ENCODE measurements at regions not wholly inside any gene's neighbourhood (a gene's known extent, or its start where the extent isn't known, plus 50 kb on each side); places are given as distances from the start of the nearest gene placed in this dataset.

GRCh38 chr1:95832370-95832769, 598.4 kb downstream of the RWDD3 start:
- no peak for DNase-seq
- Mint-ChIP-seq H3K36me3 (no peaks in the 10 kb centered on the region), H3K27ac (no peak overlapping the region), H3K27me3 (ENCODE audit: low read depth in 3 of 3) (peaks cover 0 to 2% (median 0%) of the 10 kb centered on the region in 3 donors), H3K4me1 (no peaks in the 10 kb centered on the region), H3K9me3 (peaks cover 8 to 27% (median 12%) of the 10 kb centered on the region in 7 donors), H3K4me3 (no peak overlapping the region)
- Histone ChIP-seq H3K4me3 (replicated peaks in 1 of 3; ENCODE audit: low read depth in 2 of 3, low read length in 3 of 3) (no peak overlapping the region), H2AFZ (ENCODE audit: insufficient read depth, low read depth, low read length, poor library complexity, severe bottlenecking) (no peak overlapping the region), H3K9me3 (replicated peaks in 1 of 2; ENCODE audit: control insufficient read depth in 1 of 2, insufficient read depth in 1 of 2, low read length in 2 of 2) (peaks cover 0 to 29% of the 10 kb centered on the region in 2 donors), H3K27me3 (ENCODE audit: control insufficient read depth in 2 of 2, insufficient read depth in 2 of 2, low read length in 2 of 2) (no peaks in the 10 kb centered on the region), H3K27ac (ENCODE audit: low read depth in 1 of 2, low read length in 2 of 2) (no peak overlapping the region), H4K20me1 (ENCODE audit: insufficient read depth, low read length) (no peaks in the 10 kb centered on the region), H3K4me2 (replicated peaks; ENCODE audit: extremely low read depth, low read length, poor library complexity, severe bottlenecking) (no peak overlapping the region), H3K4me1 (ENCODE audit: control insufficient read depth in 1 of 2, insufficient read depth in 2 of 2, low read length in 2 of 2) (no peaks in the 10 kb centered on the region), H3K9ac (ENCODE audit: insufficient read depth, low read length, poor library complexity, severe bottlenecking) (no peak overlapping the region), H3K36me3 (replicated peaks in 1 of 2; ENCODE audit: control insufficient read depth in 1 of 2, insufficient read depth in 2 of 2, low read length in 2 of 2) (no peaks in the 10 kb centered on the region), H3K79me2 (ENCODE audit: insufficient read depth, low read length) (no peaks in the 10 kb centered on the region)
- no peak for TF ChIP-seq CTCF (IDR thresholded peaks at IDR 0.05)
- intact Hi-C loops (cut with micrococcal nuclease) = no loop called here
- 100% methylated on average over 1 of the region's 2 CpGs for WGBS (ENCODE audit: insufficient coverage)

GRCh38 chr1:95849439-95849838, 615.4 kb downstream of the RWDD3 start:
- no peaks in the 10 kb centered on the region for H4K20me1 ChIP-seq (ENCODE audit: insufficient read depth, low read length)
- no peak for TF ChIP-seq CTCF (IDR thresholded peaks at IDR 0.05)
- H3K27me3 ChIP-seq (ENCODE audit: control insufficient read depth in 2 of 2, insufficient read depth in 2 of 2, low read length in 2 of 2) = no peaks in the 10 kb centered on the region
- no peak overlapping the region for H3K4me2 ChIP-seq (replicated peaks; ENCODE audit: extremely low read depth, low read length, poor library complexity, severe bottlenecking)
- no peaks in the 10 kb centered on the region for H3K4me1 ChIP-seq (ENCODE audit: control insufficient read depth in 1 of 2, insufficient read depth in 2 of 2, low read length in 2 of 2)
- H2AFZ ChIP-seq (ENCODE audit: insufficient read depth, low read depth, low read length, poor library complexity, severe bottlenecking) = no peak overlapping the region
- no peak for DNase-seq
- peaks cover 0 to 22% of the 10 kb centered on the region in 2 donors for H3K9me3 ChIP-seq (replicated peaks in 1 of 2; ENCODE audit: control insufficient read depth in 1 of 2, insufficient read depth in 1 of 2, low read length in 2 of 2)
- Mint-ChIP-seq H3K27ac (no peak overlapping the region), H3K27me3 (ENCODE audit: low read depth in 3 of 3) (no peaks in the 10 kb centered on the region), H3K9me3 (peaks cover 5 to 28% (median 12%) of the 10 kb centered on the region in 7 donors), H3K4me1 (no peaks in the 10 kb centered on the region), H3K36me3 (no peaks in the 10 kb centered on the region), H3K4me3 (no peak overlapping the region)
- H3K9ac ChIP-seq (ENCODE audit: insufficient read depth, low read length, poor library complexity, severe bottlenecking) = no peak overlapping the region
- intact Hi-C loops (cut with micrococcal nuclease) = no loop called here
- no peaks in the 10 kb centered on the region for H3K79me2 ChIP-seq (ENCODE audit: insufficient read depth, low read length)
- no peak overlapping the region for H3K4me3 ChIP-seq (replicated peaks in 1 of 3; ENCODE audit: low read depth in 2 of 3, low read length in 3 of 3)
- no peaks in the 10 kb centered on the region for H3K36me3 ChIP-seq (replicated peaks in 1 of 2; ENCODE audit: control insufficient read depth in 1 of 2, insufficient read depth in 2 of 2, low read length in 2 of 2)
- no peak overlapping the region for H3K27ac ChIP-seq (ENCODE audit: low read depth in 1 of 2, low read length in 2 of 2)
- WGBS (ENCODE audit: insufficient coverage) = 100% methylated on average over 1 of the region's 2 CpGs

Measured in CD14-positive monocyte (primary cell).